ENCODE measurements at regions not wholly inside any gene's neighbourhood (a gene's known extent, or its start where the extent isn't known, plus 50 kb on each side); places are given as distances from the start of the nearest gene placed in this dataset.

GRCh38 chr3:80705290-80705689 is 937.5 kb upstream of the ROBO1 start:
- ChIA-PET POLR2A (no interaction called here), CTCF (no interaction called here)

GRCh38 chr3:80701349-80701748 is 933.6 kb upstream of the ROBO1 start:
- POLR2A ChIA-PET = no interaction called here
- DNase-seq (ENCODE audit: extremely low spot score) = no peak
- no peak for TF ChIP-seq CTCF (IDR thresholded peaks at IDR 0.05; ENCODE audit: control extremely low read depth, extremely low read depth, low read depth, missing control alignments)
- CTCF ChIA-PET = no interaction called here

More at GRCh38 chr3:80705290-80705689, 937.5 kb upstream of the ROBO1 start:
- no peak for TF ChIP-seq CTCF (IDR thresholded peaks at IDR 0.05; ENCODE audit: control extremely low read depth, extremely low read depth, low read depth, missing control alignments)
- DNase-seq (ENCODE audit: extremely low spot score) = no peak

- DNase-seq (ENCODE audit: extremely low spot score) = no peak
- ChIA-PET POLR2A (no interaction called here), CTCF (interaction anchor here (1.6 to 1.8 kb wide), 2 partner anchors 11 to 15 kb away, joined by 4 to 5 read pairs; no protein-coding TSS in a partner anchor)
- TF ChIP-seq CTCF (IDR thresholded peaks at IDR 0.05; ENCODE audit: control extremely low read depth, extremely low read depth, low read depth, missing control alignments) = no peak
Measured at GRCh38 chr3:80697291-80697690, 929.5 kb upstream of the ROBO1 start.

GRCh38 chr3:80696280-80696679 is 928.5 kb upstream of the ROBO1 start:
- no peak for TF ChIP-seq CTCF (IDR thresholded peaks at IDR 0.05; ENCODE audit: control extremely low read depth, extremely low read depth, low read depth, missing control alignments)
- DNase-seq (ENCODE audit: extremely low spot score) = no peak
- ChIA-PET CTCF (interaction anchor here (1.1 kb wide), 1 partner anchor 15 kb away, joined by 3 read pairs; no protein-coding TSS in a partner anchor), POLR2A (no interaction called here)

- ChIA-PET CTCF (interaction anchor here (1.3 kb wide), 1 partner anchor 11 kb away, joined by 3 read pairs; no protein-coding TSS in a partner anchor), POLR2A (no interaction called here)
- TF ChIP-seq CTCF (IDR thresholded peaks at IDR 0.05; ENCODE audit: control extremely low read depth, extremely low read depth, low read depth, missing control alignments) = no peak
- DNase-seq (ENCODE audit: extremely low spot score) = no peak
Measured at GRCh38 chr3:80688814-80689213, 921.0 kb upstream of the ROBO1 start.

GRCh38 chr3:80682951-80683350 is 915.2 kb upstream of the ROBO1 start:
- no peak for TF ChIP-seq CTCF (IDR thresholded peaks at IDR 0.05; ENCODE audit: control extremely low read depth, extremely low read depth, low read depth, missing control alignments)
- CTCF ChIA-PET = interaction anchor here (1.0 to 1.7 kb wide), 3 partner anchors 12 to 15 kb away, joined by 3 to 4 read pairs (median 3); no protein-coding TSS in a partner anchor
- DNase-seq (ENCODE audit: extremely low spot score) = no peak
- POLR2A ChIA-PET = no interaction called here
